Calu3 (cell line): ENCODE measurements at regions not wholly inside any gene's neighbourhood (a gene's known extent, or its start where the extent isn't known, plus 50 kb on each side); places are given as distances from the start of the nearest gene placed in this dataset.

Experiments
- BruUV-seq: library from RNA; stranded (reverse); fragments of 400-500 nt; replicated peaks from 2 replicates; lab custom pipeline; 2021; lab: Mats Ljungman, UMichigan
- CTCF ChIA-PET: fragments of 300-600 bp; sonication (Branson Sonifier 250); formaldehyde crosslinking; loops from one replicate; lab custom pipeline; 2022; ENCODE audit warnings: antibody characterized with exemption; lab: Charles Lee
- DNase-seq: peaks from one replicate; pipeline ENCODE4 v3.0.0; 2022
- H3K27ac Mint-ChIP-seq: one replicate; pipeline ENCODE4 v1.8.0; 2022; ENCODE audit warnings: mixed read lengths; ENCODE audit not compliant: unreplicated experiment
- H3K27me3 Mint-ChIP-seq: one replicate; pipeline ENCODE4 v1.8.0; 2022; ENCODE audit warnings: mixed read lengths; ENCODE audit not compliant: unreplicated experiment
- H3K36me3 Mint-ChIP-seq: one replicate; pipeline ENCODE4 v1.8.0; 2022; ENCODE audit warnings: mild to moderate bottlenecking, moderate library complexity, mixed read lengths; ENCODE audit not compliant: insufficient read depth, unreplicated experiment
- H3K4me1 Mint-ChIP-seq: one replicate; pipeline ENCODE4 v1.8.0; 2022; ENCODE audit warnings: mild to moderate bottlenecking, low read depth, mixed read lengths; ENCODE audit not compliant: unreplicated experiment
- H3K4me3 Mint-ChIP-seq: one replicate; pipeline ENCODE4 v1.8.0; 2022; ENCODE audit warnings: mild to moderate bottlenecking, low read depth, moderate library complexity, mixed read lengths; ENCODE audit not compliant: unreplicated experiment
- H3K9me3 Mint-ChIP-seq: one replicate; pipeline ENCODE4 v1.8.0; 2022; ENCODE audit warnings: low read depth, mixed read lengths; ENCODE audit not compliant: unreplicated experiment
- intact Hi-C: fragments of 100-400 bp; cut with micrococcal nuclease; formaldehyde crosslinking; loops from one replicate; pipeline ENCODE4 v1.10.0; 2022; ENCODE audit not compliant: unreplicated experiment
- TF ChIP-seq, protein P1 (sequence below): fragments of 200-600 bp; IDR thresholded peaks from one replicate; pipeline ENCODE4 v1.8.0; 2022; ENCODE audit warnings: antibody characterized with exemption; ENCODE audit not compliant: unreplicated experiment

GRCh38 chr11:79561496-79561895 is 120.7 kb upstream of the TENM4 start:
- H3K9me3 Mint-ChIP-seq = peaks cover 15% of the 10 kb centered on the region
- H3K4me1 Mint-ChIP-seq = no peaks in the 10 kb centered on the region
- CTCF ChIA-PET = no interaction called here
- TF ChIP-seq, protein P1, sequence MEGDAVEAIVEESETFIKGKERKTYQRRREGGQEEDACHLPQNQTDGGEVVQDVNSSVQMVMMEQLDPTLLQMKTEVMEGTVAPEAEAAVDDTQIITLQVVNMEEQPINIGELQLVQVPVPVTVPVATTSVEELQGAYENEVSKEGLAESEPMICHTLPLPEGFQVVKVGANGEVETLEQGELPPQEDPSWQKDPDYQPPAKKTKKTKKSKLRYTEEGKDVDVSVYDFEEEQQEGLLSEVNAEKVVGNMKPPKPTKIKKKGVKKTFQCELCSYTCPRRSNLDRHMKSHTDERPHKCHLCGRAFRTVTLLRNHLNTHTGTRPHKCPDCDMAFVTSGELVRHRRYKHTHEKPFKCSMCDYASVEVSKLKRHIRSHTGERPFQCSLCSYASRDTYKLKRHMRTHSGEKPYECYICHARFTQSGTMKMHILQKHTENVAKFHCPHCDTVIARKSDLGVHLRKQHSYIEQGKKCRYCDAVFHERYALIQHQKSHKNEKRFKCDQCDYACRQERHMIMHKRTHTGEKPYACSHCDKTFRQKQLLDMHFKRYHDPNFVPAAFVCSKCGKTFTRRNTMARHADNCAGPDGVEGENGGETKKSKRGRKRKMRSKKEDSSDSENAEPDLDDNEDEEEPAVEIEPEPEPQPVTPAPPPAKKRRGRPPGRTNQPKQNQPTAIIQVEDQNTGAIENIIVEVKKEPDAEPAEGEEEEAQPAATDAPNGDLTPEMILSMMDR = no peak
- H3K4me3 Mint-ChIP-seq = no peak overlapping the region
- H3K36me3 Mint-ChIP-seq = no peaks in the 10 kb centered on the region
- no peaks in the 10 kb centered on the region for H3K27me3 Mint-ChIP-seq
- no peak overlapping the region for H3K27ac Mint-ChIP-seq
- no peak for DNase-seq
- intact Hi-C loops = no loop called here
- no TSS peak for BruUV-seq

GRCh38 chr11:79550809-79551208 is 110.0 kb upstream of the TENM4 start:
- intact Hi-C loops = no loop called here
- CTCF ChIA-PET = no interaction called here
- Mint-ChIP-seq H3K27me3 (no peaks in the 10 kb centered on the region), H3K27ac (no peak overlapping the region), H3K9me3 (peaks cover 6% of the 10 kb centered on the region), H3K4me3 (no peak overlapping the region), H3K4me1 (no peaks in the 10 kb centered on the region), H3K36me3 (no peaks in the 10 kb centered on the region)
- no peak for DNase-seq
- no TSS peak for BruUV-seq
- TF ChIP-seq, protein P1 = no peak

DNA sequence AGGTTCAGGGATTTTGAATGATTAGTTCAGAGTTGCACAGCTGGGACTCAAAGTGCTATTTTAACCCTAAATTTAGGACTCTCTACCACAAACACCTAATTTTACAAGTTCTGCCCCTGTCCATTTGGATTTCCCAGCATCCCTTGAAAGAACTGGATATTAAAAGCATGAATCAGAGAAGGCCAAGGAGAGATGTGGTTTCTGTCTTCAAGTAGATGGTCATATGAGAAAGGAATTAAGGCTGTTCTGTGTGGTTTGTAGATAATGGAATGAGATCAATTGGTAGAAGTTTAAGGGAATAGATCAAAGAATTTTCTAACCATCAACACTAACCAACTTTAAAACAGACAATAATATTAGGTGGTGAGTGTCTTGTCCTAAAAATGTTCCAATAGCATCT is 106.4 kb upstream of the TENM4 start:
- TF ChIP-seq, protein P1 = no peak
- H3K4me1 Mint-ChIP-seq = no peaks in the 10 kb centered on the region
- CTCF ChIA-PET = no interaction called here
- H3K9me3 Mint-ChIP-seq = peaks cover 2% of the 10 kb centered on the region
- no TSS peak for BruUV-seq
- no peaks in the 10 kb centered on the region for H3K27me3 Mint-ChIP-seq
- no peaks in the 10 kb centered on the region for H3K36me3 Mint-ChIP-seq
- H3K4me3 Mint-ChIP-seq = no peak overlapping the region
- DNase-seq = no peak
- H3K27ac Mint-ChIP-seq = no peak overlapping the region
- intact Hi-C loops = no loop called here

- no TSS peak for BruUV-seq
- Mint-ChIP-seq H3K27me3 (no peaks in the 10 kb centered on the region), H3K4me1 (no peaks in the 10 kb centered on the region), H3K27ac (no peak overlapping the region), H3K4me3 (no peak overlapping the region), H3K36me3 (no peaks in the 10 kb centered on the region), H3K9me3 (no peaks in the 10 kb centered on the region)
- no peak for DNase-seq
- CTCF ChIA-PET = no interaction called here
- TF ChIP-seq, protein P1 = no peak
- intact Hi-C loops = no loop called here
Observed at GRCh38 chr11:79546351-79546750, 105.5 kb upstream of the TENM4 start.
